ENCODE measurements at regions not wholly inside any gene's neighbourhood (a gene's known extent, or its start where the extent isn't known, plus 50 kb on each side); places are given as distances from the start of the nearest gene placed in this dataset.

DNA sequence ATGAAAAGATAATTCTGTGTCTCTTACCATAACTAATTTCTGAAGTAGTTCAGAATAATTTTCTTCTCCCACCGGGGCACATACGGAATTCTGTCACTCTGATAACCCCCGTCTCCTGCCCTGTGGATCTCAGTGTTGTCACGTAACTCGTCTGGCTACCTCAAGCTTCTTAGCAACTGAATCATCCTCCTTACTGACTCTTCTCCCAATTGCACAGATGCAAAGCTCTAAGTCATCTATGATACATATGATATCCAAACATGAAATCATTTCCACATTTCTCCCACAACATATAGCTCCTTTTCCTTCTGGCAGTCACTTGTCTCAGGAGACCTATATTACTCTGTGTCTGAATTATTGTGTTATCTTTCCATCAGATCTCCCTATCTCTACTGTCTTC, 1043.1 kb upstream of the TENM3 start:
- TF ChIP-seq, protein P1, sequence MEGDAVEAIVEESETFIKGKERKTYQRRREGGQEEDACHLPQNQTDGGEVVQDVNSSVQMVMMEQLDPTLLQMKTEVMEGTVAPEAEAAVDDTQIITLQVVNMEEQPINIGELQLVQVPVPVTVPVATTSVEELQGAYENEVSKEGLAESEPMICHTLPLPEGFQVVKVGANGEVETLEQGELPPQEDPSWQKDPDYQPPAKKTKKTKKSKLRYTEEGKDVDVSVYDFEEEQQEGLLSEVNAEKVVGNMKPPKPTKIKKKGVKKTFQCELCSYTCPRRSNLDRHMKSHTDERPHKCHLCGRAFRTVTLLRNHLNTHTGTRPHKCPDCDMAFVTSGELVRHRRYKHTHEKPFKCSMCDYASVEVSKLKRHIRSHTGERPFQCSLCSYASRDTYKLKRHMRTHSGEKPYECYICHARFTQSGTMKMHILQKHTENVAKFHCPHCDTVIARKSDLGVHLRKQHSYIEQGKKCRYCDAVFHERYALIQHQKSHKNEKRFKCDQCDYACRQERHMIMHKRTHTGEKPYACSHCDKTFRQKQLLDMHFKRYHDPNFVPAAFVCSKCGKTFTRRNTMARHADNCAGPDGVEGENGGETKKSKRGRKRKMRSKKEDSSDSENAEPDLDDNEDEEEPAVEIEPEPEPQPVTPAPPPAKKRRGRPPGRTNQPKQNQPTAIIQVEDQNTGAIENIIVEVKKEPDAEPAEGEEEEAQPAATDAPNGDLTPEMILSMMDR (conservative IDR thresholded peaks at IDR 0.05), result no peak
- no peak for TF ChIP-seq ZFX (IDR thresholded peaks at IDR 0.05)

All from C4-2B (cell line).